IMR-90 (cell line): ENCODE measurements at regions not wholly inside any gene's neighbourhood (a gene's known extent, or its start where the extent isn't known, plus 50 kb on each side); places are given as distances from the start of the nearest gene placed in this dataset.

Source experiments
- BHLHE40 ChIP-seq: fragments of 150-350 bp; IDR thresholded peaks from 2 replicates; pipeline ENCODE4 v1.6.1; 2016; ENCODE audit warnings: mild to moderate bottlenecking, low read depth, low read length
- CEBPB ChIP-seq: IDR thresholded peaks from 2 replicates; pipeline ENCODE4 v1.6.1; 2012; ENCODE audit warnings: low read depth, low read length, improper control_type of control experiment
- ELK1 ChIP-seq: fragments of 150-350 bp; IDR thresholded peaks from 2 replicates; pipeline ENCODE4 v1.6.1; 2016; ENCODE audit warnings: low read depth, mild to moderate bottlenecking, low read length, moderate library complexity, borderline replicate concordance
- FOS ChIP-seq: fragments of 150-350 bp; IDR thresholded peaks from 2 replicates; pipeline ENCODE4 v1.6.1; 2016; ENCODE audit warnings: low read depth, low read length
- MAFK ChIP-seq: IDR thresholded peaks from 2 replicates; pipeline ENCODE4 v1.6.1; 2012; ENCODE audit warnings: low read depth, low read length, improper control_type of control experiment
- MXI1 ChIP-seq: IDR thresholded peaks from 2 replicates; pipeline ENCODE4 v1.6.1; 2012; ENCODE audit warnings: low read depth, mild to moderate bottlenecking, low read length, moderate library complexity, borderline replicate concordance
- POLR2A ChIP-seq: IDR thresholded peaks from 2 replicates; pipeline ENCODE4 v1.6.1; 2012; ENCODE audit warnings: mild to moderate bottlenecking, low read depth, low read length
- RAD21 ChIP-seq: IDR thresholded peaks from 2 replicates; pipeline ENCODE4 v1.6.1; 2012; ENCODE audit warnings: low read length, improper control_type of control experiment
- SMC3 ChIP-seq: fragments of 150-350 bp; IDR thresholded peaks from 2 replicates; pipeline ENCODE4 v1.6.1; 2016; ENCODE audit warnings: low read depth, mild to moderate bottlenecking, antibody characterized with exemption, low read length, moderate library complexity
- TF ChIP-seq, protein P1 (sequence below): conservative IDR thresholded peaks from 2 replicates; pipeline ENCODE4 v1.5.1; 2012; ENCODE audit warnings: mild to moderate bottlenecking, low read depth, low read length, improper control_type of control experiment

DNA sequence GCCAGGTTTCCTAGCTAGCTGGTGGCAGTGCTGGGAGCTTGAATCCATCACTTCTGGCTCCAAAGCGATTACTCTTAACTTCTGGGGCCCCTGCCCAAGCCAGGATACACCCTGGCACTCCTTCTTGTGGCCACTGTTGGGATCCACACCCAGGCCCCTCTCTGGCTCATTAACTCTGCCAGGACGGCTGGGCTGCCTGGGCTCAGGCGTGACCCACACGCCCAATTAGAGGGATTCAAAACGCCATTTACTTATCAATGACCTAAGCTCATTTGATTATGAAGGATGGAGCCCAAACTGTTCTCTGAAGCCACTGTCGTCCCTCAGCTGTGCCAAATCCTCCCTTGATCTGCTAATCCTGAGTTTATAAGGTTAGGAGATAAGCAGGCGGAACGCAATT is 79.7 kb upstream of the BRD7 start:
- TF ChIP-seq, protein P1, sequence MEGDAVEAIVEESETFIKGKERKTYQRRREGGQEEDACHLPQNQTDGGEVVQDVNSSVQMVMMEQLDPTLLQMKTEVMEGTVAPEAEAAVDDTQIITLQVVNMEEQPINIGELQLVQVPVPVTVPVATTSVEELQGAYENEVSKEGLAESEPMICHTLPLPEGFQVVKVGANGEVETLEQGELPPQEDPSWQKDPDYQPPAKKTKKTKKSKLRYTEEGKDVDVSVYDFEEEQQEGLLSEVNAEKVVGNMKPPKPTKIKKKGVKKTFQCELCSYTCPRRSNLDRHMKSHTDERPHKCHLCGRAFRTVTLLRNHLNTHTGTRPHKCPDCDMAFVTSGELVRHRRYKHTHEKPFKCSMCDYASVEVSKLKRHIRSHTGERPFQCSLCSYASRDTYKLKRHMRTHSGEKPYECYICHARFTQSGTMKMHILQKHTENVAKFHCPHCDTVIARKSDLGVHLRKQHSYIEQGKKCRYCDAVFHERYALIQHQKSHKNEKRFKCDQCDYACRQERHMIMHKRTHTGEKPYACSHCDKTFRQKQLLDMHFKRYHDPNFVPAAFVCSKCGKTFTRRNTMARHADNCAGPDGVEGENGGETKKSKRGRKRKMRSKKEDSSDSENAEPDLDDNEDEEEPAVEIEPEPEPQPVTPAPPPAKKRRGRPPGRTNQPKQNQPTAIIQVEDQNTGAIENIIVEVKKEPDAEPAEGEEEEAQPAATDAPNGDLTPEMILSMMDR, result no peak
- TF ChIP-seq MXI1 (no peak), MAFK (no peak), POLR2A (no peak), SMC3 (no peak), FOS (no peak), ELK1 (no peak), RAD21 (no peak), CEBPB (no peak), BHLHE40 (no peak)
